Peyer's patch (tissue), 4 donors: ENCODE measurements at regions not wholly inside any gene's neighbourhood (a gene's known extent, or its start where the extent isn't known, plus 50 kb on each side); places are given as distances from the start of the nearest gene placed in this dataset.

Experiments
- POLR2A ChIP-seq, 2 donors: fragments of 450-650 bp; IDR thresholded peaks; one replicate each; pipeline ENCODE4 v1.5.1; 2017; ENCODE audit warnings: antibody characterized with exemption in 2 of 2, mild to moderate bottlenecking in 2 of 2, moderate library complexity in 2 of 2
- TF ChIP-seq, protein P1 (sequence below), 6 experiments: fragments of 450-650 bp in 4 of 6; fragments of 200-600 bp in 2 of 6; sonication (generic) in 1 of 6; IDR thresholded peaks; one replicate each; pipeline ENCODE4 v1.5.1; 2017 to 2019; ENCODE audit warnings: antibody characterized with exemption in 6 of 6, mild to moderate bottlenecking in 3 of 6, moderate library complexity in 1 of 6

DNA sequence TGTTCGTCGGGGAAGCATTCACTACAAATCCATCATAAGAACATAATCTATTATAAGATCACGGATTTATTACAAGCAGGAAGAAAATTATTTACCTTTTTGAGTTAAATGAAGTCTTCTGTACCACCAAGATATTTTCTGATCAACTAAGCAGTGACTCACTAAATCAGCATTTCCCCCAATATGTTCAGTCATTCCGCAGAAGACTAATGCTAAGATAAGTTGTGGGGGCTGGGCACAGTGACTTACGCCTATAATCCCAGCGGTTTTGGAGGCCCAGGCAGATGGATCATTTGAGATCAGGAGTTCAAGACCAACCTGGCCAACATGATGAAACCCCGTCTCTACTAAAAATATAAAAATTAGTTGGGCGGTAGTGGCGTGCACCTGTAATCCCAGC is 144.2 kb upstream of the EGR2 start:
- TF ChIP-seq, protein P1, sequence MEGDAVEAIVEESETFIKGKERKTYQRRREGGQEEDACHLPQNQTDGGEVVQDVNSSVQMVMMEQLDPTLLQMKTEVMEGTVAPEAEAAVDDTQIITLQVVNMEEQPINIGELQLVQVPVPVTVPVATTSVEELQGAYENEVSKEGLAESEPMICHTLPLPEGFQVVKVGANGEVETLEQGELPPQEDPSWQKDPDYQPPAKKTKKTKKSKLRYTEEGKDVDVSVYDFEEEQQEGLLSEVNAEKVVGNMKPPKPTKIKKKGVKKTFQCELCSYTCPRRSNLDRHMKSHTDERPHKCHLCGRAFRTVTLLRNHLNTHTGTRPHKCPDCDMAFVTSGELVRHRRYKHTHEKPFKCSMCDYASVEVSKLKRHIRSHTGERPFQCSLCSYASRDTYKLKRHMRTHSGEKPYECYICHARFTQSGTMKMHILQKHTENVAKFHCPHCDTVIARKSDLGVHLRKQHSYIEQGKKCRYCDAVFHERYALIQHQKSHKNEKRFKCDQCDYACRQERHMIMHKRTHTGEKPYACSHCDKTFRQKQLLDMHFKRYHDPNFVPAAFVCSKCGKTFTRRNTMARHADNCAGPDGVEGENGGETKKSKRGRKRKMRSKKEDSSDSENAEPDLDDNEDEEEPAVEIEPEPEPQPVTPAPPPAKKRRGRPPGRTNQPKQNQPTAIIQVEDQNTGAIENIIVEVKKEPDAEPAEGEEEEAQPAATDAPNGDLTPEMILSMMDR (IDR thresholded peaks at IDR 0.05) = no peak
- no peak for TF ChIP-seq POLR2A (IDR thresholded peaks at IDR 0.05)
